Chondrocyte (in vitro differentiated cells): ENCODE measurements at regions not wholly inside any gene's neighbourhood (a gene's known extent, or its start where the extent isn't known, plus 50 kb on each side); places are given as distances from the start of the nearest gene placed in this dataset.

Experiments
- DNase-seq: peaks from one replicate; pipeline ENCODE4 v3.0.0; 2021; ENCODE audit warnings: mixed read lengths, low spot score
- H3K27ac Mint-ChIP-seq: one replicate; pipeline ENCODE4 v1.8.0; 2021; ENCODE audit warnings: mild to moderate bottlenecking, moderate library complexity, mixed read lengths; ENCODE audit not compliant: unreplicated experiment
- H3K27me3 Mint-ChIP-seq: 2 replicates; pipeline ENCODE4 v1.8.0; 2021; ENCODE audit warnings: low read depth, mixed read lengths
- H3K36me3 Mint-ChIP-seq: 2 replicates; pipeline ENCODE4 v1.8.0; 2021; ENCODE audit warnings: low read depth, mixed read lengths
- H3K4me1 Mint-ChIP-seq: 2 replicates; pipeline ENCODE4 v1.8.0; 2021; ENCODE audit warnings: low read depth, mild to moderate bottlenecking, mixed read lengths
- H3K4me3 Mint-ChIP-seq: one replicate; pipeline ENCODE4 v1.8.0; 2021; ENCODE audit warnings: mild to moderate bottlenecking, moderate library complexity, mixed read lengths; ENCODE audit not compliant: unreplicated experiment
- H3K9me3 Mint-ChIP-seq: 2 replicates; pipeline ENCODE4 v1.8.0; 2021; ENCODE audit warnings: low read depth, mixed read lengths
- TF ChIP-seq, protein P1 (sequence below): fragments of 200-600 bp; sonication (generic); IDR thresholded peaks from 2 replicates; pipeline ENCODE4 v1.5.0; 2021; ENCODE audit warnings: antibody characterized with exemption, mild to moderate bottlenecking, moderate library complexity

DNA sequence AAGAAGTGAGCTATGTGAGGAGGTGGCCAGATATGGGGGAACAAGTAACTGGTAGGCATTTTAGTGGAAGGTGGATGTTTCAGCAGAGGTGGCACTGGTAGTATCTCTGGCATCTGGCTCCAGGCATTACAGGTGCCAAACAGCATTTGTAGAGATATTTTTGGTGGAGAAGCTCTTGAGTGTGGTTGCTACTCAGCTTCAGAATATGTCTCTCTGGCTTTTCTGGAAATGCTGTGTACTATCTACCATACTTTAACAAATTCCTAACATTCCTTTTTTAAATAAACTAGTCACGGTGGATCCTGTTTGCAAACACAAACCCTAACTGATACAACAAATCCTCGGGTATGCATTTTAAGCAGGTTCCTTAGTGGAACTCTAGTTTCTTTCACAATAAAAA lies 128.0 kb downstream of the BARX2 start:
- Mint-ChIP-seq H3K4me3 (no peak overlapping the region), H3K4me1 (no peaks in the 10 kb centered on the region), H3K9me3 (peaks cover 8% of the 10 kb centered on the region), H3K36me3 (no peaks in the 10 kb centered on the region), H3K27me3 (peaks cover 10% of the 10 kb centered on the region), H3K27ac (no peak overlapping the region)
- TF ChIP-seq, protein P1, sequence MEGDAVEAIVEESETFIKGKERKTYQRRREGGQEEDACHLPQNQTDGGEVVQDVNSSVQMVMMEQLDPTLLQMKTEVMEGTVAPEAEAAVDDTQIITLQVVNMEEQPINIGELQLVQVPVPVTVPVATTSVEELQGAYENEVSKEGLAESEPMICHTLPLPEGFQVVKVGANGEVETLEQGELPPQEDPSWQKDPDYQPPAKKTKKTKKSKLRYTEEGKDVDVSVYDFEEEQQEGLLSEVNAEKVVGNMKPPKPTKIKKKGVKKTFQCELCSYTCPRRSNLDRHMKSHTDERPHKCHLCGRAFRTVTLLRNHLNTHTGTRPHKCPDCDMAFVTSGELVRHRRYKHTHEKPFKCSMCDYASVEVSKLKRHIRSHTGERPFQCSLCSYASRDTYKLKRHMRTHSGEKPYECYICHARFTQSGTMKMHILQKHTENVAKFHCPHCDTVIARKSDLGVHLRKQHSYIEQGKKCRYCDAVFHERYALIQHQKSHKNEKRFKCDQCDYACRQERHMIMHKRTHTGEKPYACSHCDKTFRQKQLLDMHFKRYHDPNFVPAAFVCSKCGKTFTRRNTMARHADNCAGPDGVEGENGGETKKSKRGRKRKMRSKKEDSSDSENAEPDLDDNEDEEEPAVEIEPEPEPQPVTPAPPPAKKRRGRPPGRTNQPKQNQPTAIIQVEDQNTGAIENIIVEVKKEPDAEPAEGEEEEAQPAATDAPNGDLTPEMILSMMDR: no peak
- DNase-seq: no peak

DNA sequence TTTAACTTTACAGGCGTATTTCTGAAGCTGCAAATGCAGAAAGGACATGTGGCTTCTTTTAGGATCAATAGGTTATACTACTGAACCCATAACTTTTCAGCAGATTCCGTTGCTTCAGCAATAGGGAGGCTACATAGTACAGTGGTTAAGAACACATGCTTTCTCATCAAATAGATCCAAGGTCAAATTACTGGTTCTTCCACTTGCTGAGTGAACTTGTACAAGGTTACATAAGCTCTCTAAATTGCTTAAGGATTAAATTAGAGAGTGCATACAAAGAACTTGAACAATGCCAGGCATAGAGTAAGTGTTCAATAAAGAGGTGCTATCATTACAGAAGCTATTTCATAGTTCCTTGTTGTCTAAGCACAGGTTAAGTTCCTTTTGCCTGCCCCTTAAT lies 129.6 kb downstream of the BARX2 start:
- Mint-ChIP-seq H3K4me3 (no peak overlapping the region), H3K9me3 (peaks cover 10% of the 10 kb centered on the region), H3K27me3 (peaks cover 10% of the 10 kb centered on the region), H3K27ac (no peak overlapping the region), H3K4me1 (no peaks in the 10 kb centered on the region), H3K36me3 (no peaks in the 10 kb centered on the region)
- TF ChIP-seq, protein P1: no peak
- DNase-seq: no peak

DNA sequence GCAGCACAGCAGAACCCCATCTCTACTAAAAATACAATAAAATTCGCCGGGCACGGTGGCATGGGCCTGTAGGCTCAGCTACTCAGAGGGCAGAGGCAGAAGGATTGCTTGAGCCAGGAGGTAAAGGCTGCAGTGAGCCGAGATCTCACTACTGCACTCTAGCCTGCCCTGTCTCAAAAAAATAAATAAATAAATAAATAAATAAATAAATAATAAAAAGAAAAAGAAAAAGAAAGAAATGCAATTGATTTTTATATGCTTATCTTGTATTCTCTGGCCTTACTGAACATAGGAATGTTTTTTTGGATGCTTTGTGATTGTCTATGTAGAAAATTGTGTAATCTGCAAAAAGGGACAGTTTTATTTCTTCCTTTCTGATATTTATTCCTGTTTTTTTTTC lies 132.5 kb downstream of the BARX2 start:
- Mint-ChIP-seq H3K9me3 (peaks cover 11% of the 10 kb centered on the region), H3K27ac (no peak overlapping the region), H3K4me1 (no peaks in the 10 kb centered on the region), H3K4me3 (no peak overlapping the region), H3K27me3 (peaks cover 9% of the 10 kb centered on the region), H3K36me3 (no peaks in the 10 kb centered on the region)
- TF ChIP-seq, protein P1: no peak
- DNase-seq: no peak

DNA sequence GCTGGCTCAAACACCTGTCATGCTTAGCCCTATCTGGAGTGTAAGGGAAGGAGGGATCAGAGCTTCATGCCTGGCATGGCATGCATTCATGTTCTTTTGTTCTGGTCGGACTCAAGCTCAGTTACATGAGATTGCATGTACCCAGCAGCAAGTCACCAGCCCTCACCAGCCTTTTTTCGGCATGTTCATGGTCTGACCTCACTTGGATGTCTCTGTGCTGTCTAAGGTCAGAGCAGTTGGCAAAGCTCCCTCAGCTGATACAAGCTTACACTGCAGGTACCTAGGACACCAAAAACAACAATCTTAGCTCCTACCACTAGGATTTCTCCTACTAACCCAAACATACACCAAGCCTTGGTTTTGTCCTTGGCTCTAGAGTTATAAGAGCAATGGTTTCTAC lies 152.6 kb downstream of the BARX2 start:
- Mint-ChIP-seq H3K27me3 (no peaks in the 10 kb centered on the region), H3K36me3 (no peaks in the 10 kb centered on the region), H3K27ac (no peak overlapping the region), H3K9me3 (peaks cover 8% of the 10 kb centered on the region), H3K4me1 (no peaks in the 10 kb centered on the region), H3K4me3 (no peak overlapping the region)
- no peak for DNase-seq
- TF ChIP-seq, protein P1: no peak

DNA sequence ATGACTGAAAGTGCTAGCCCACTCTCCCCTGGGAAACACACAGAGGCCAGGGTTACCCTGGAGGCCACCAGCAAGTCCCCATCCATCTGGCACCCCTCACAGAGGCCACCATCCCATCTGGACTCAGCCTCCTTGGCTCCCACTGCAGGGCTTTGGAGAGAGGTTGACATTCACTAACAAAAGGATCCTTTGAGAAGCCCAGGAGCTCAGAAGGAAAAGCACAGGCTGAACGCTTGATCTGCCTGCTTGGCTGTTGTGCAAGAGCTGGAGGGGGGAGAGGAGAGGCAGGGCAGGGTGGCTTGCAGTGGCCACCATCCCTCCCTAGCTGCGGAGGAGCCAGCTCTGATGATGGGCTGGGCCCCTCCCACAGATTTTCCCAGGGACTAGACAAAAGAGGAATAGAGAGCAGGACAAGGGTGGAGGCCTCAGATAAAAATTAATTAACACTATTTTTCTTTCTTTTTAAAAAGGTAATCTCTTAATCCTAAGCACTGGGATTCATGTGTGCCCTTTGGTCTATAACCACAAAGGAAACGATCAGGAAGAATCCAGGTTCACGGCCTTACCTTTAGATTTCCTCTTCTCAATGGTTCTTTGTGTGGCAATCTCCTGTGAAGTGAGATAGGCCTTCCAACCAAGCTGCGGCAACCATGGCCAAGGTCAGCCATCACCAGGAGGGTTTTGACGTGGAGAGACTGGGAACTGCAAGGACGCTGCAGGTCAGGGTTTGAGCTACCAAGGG lies 154.7 kb downstream of the BARX2 start:
- H3K27ac Mint-ChIP-seq: no peak overlapping the region
- H3K9me3 Mint-ChIP-seq: peaks cover 12% of the 10 kb centered on the region

More for the DNA sequence above, 154.7 kb downstream of the BARX2 start:
- H3K27me3 Mint-ChIP-seq: no peaks in the 10 kb centered on the region
- no peak for DNase-seq
- TF ChIP-seq, protein P1: no peak
- H3K4me3 Mint-ChIP-seq: no peak overlapping the region
- H3K4me1 Mint-ChIP-seq: no peaks in the 10 kb centered on the region
- no peaks in the 10 kb centered on the region for H3K36me3 Mint-ChIP-seq
